ENCODE measurements at regions not wholly inside any gene's neighbourhood (a gene's known extent, or its start where the extent isn't known, plus 50 kb on each side); places are given as distances from the start of the nearest gene placed in this dataset.

DNA sequence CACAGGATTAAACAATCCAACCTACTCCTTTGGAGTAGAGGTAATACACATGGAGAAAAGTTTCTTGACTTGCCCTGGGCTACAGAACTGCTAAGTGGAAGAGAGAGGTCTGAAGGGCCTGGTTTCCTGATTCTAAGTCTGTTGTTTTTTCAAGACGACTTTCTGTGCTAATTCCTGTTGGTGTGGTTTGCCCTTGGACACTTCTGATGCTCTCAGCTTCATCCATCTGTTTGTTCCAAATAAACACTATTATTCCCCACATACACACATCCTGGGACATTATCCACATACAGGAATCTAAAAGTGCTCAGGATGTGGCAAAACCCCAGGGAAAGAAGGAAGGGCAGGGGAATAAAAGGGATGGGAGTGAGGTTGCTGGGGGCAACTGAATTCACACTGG lies 393.5 kb upstream of the TBL1XR1 start:
- Histone ChIP-seq H3K9ac (ENCODE audit: low read depth in 1 of 2, low read length in 2 of 2) (no peak overlapping the region), H3K4me1 (ENCODE audit: control insufficient read depth in 2 of 2, insufficient read depth in 2 of 2, low read length in 2 of 2) (peaks cover 0 to 2% of the 10 kb centered on the region in 2 donors), H3K36me3 (ENCODE audit: control insufficient read depth in 2 of 2, insufficient read depth in 2 of 2, low read length in 2 of 2) (no peaks in the 10 kb centered on the region), H3K27ac (ENCODE audit: low read depth in 2 of 2, low read length in 2 of 2) (no peak overlapping the region), H3K4me3 (ENCODE audit: low read length in 2 of 2) (no peak overlapping the region), H3K27me3 (ENCODE audit: control insufficient read depth in 2 of 2, insufficient read depth in 2 of 2, low read length in 2 of 2) (no peaks in the 10 kb centered on the region), H3K9me3 (ENCODE audit: control insufficient read depth in 2 of 2, low read length in 2 of 2) (no peaks in the 10 kb centered on the region)

GRCh38 chr3:177591379-177591778 lies 394.1 kb upstream of the TBL1XR1 start:
- Histone ChIP-seq H3K9me3 (ENCODE audit: control insufficient read depth in 2 of 2, low read length in 2 of 2) (no peaks in the 10 kb centered on the region), H3K27me3 (ENCODE audit: control insufficient read depth in 2 of 2, insufficient read depth in 2 of 2, low read length in 2 of 2) (no peaks in the 10 kb centered on the region), H3K36me3 (ENCODE audit: control insufficient read depth in 2 of 2, insufficient read depth in 2 of 2, low read length in 2 of 2) (no peaks in the 10 kb centered on the region), H3K4me3 (ENCODE audit: low read length in 2 of 2) (no peak overlapping the region), H3K27ac (ENCODE audit: low read depth in 2 of 2, low read length in 2 of 2) (no peak overlapping the region), H3K4me1 (ENCODE audit: control insufficient read depth in 2 of 2, insufficient read depth in 2 of 2, low read length in 2 of 2) (peaks cover 3 to 4% of the 10 kb centered on the region in 2 donors), H3K9ac (ENCODE audit: low read depth in 1 of 2, low read length in 2 of 2) (no peak overlapping the region)

DNA sequence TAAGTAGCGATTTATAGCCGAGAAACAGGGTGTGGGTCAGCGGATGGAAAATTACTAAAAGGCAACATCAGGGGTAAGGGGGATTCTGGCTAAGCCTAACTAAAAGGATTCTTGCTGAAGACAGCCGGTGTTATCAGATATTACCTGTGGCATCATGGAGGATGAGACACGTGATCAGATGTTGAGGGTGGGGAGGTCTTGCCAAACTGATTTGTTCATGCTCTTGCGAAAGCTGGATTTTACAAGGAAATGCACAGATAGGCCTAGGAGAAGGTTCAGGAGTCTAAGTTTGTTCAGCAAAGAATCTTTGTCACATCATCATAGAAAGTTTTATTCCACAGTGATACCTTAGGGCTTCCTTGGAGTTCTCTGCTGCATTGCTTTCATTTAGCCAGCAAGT lies 396.8 kb upstream of the TBL1XR1 start:
- Histone ChIP-seq H3K4me3 (ENCODE audit: low read length in 2 of 2) (no peak overlapping the region), H3K9me3 (ENCODE audit: control insufficient read depth in 2 of 2, low read length in 2 of 2) (no peaks in the 10 kb centered on the region), H3K27me3 (ENCODE audit: control insufficient read depth in 2 of 2, insufficient read depth in 2 of 2, low read length in 2 of 2) (no peaks in the 10 kb centered on the region), H3K27ac (ENCODE audit: low read depth in 2 of 2, low read length in 2 of 2) (no peak overlapping the region), H3K4me1 (ENCODE audit: control insufficient read depth in 2 of 2, insufficient read depth in 2 of 2, low read length in 2 of 2) (peaks cover 21 to 24% of the 10 kb centered on the region in 2 donors), H3K36me3 (ENCODE audit: control insufficient read depth in 2 of 2, insufficient read depth in 2 of 2, low read length in 2 of 2) (no peaks in the 10 kb centered on the region), H3K9ac (ENCODE audit: low read depth in 1 of 2, low read length in 2 of 2) (no peak overlapping the region)

DNA sequence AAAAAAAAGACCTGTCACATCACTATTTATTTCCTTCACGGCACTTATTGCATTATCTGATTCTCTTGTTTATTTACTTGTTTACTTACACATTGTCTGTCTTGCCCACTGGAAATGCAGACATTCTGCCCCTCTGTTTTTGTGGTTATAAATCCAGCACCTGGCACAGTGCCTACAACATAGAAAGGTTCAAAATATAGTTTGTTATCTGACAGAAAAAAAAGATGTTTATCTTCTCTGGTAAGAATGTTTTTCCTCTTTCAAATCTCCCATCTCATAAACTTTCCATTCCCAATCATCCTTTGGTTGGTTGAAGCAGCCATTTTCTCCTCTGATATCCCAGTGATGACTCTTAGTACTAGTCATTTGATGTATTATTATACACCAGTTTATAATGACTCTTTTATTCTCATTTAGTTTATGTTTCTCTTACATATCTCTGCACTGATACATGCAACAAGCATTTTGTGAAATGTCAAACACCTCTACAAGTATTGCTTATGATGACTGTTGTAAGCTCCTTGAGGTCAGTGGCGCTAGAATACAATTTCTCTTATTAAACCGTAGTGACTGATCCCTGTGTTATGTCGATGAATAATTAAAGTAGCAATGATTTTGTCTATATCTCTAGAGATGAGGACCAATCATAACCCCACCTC lies 398.4 kb upstream of the TBL1XR1 start:
- Histone ChIP-seq H3K4me3 (ENCODE audit: low read length in 2 of 2) (no peak overlapping the region), H3K9ac (ENCODE audit: low read depth in 1 of 2, low read length in 2 of 2) (no peak overlapping the region), H3K4me1 (ENCODE audit: control insufficient read depth in 2 of 2, insufficient read depth in 2 of 2, low read length in 2 of 2) (peaks cover 21% of the 10 kb centered on the region in 2 donors), H3K27ac (ENCODE audit: low read depth in 2 of 2, low read length in 2 of 2) (no peak overlapping the region), H3K36me3 (ENCODE audit: control insufficient read depth in 2 of 2, insufficient read depth in 2 of 2, low read length in 2 of 2) (no peaks in the 10 kb centered on the region), H3K27me3 (ENCODE audit: control insufficient read depth in 2 of 2, insufficient read depth in 2 of 2, low read length in 2 of 2) (no peaks in the 10 kb centered on the region), H3K9me3 (ENCODE audit: control insufficient read depth in 2 of 2, low read length in 2 of 2) (no peaks in the 10 kb centered on the region)

GRCh38 chr3:177596248-177596815 lies 399.1 kb upstream of the TBL1XR1 start:
- Histone ChIP-seq H3K9me3 (ENCODE audit: control insufficient read depth in 2 of 2, low read length in 2 of 2) (no peaks in the 10 kb centered on the region), H3K27me3 (ENCODE audit: control insufficient read depth in 2 of 2, insufficient read depth in 2 of 2, low read length in 2 of 2) (no peaks in the 10 kb centered on the region), H3K4me1 (ENCODE audit: control insufficient read depth in 2 of 2, insufficient read depth in 2 of 2, low read length in 2 of 2) (peaks cover 21% of the 10 kb centered on the region in 2 donors), H3K4me3 (ENCODE audit: low read length in 2 of 2) (no peak overlapping the region), H3K27ac (ENCODE audit: low read depth in 2 of 2, low read length in 2 of 2) (no peak overlapping the region), H3K9ac (ENCODE audit: low read depth in 1 of 2, low read length in 2 of 2) (no peak overlapping the region), H3K36me3 (ENCODE audit: control insufficient read depth in 2 of 2, insufficient read depth in 2 of 2, low read length in 2 of 2) (no peaks in the 10 kb centered on the region)

GRCh38 chr3:177596816-177597271 lies 399.6 kb upstream of the TBL1XR1 start:
- Histone ChIP-seq H3K27me3 (ENCODE audit: control insufficient read depth in 2 of 2, insufficient read depth in 2 of 2, low read length in 2 of 2) (no peaks in the 10 kb centered on the region), H3K4me3 (ENCODE audit: low read length in 2 of 2) (peak overlapping the region in 1 of 2 donors; percentile 33), H3K4me1 (ENCODE audit: control insufficient read depth in 2 of 2, insufficient read depth in 2 of 2, low read length in 2 of 2) (peaks cover 21 to 22% of the 10 kb centered on the region in 2 donors), H3K9me3 (ENCODE audit: control insufficient read depth in 2 of 2, low read length in 2 of 2) (no peaks in the 10 kb centered on the region), H3K27ac (ENCODE audit: low read depth in 2 of 2, low read length in 2 of 2) (peak overlapping the region; percentile 66 to 74), H3K9ac (ENCODE audit: low read depth in 1 of 2, low read length in 2 of 2) (no peak overlapping the region), H3K36me3 (ENCODE audit: control insufficient read depth in 2 of 2, insufficient read depth in 2 of 2, low read length in 2 of 2) (no peaks in the 10 kb centered on the region)

DNA sequence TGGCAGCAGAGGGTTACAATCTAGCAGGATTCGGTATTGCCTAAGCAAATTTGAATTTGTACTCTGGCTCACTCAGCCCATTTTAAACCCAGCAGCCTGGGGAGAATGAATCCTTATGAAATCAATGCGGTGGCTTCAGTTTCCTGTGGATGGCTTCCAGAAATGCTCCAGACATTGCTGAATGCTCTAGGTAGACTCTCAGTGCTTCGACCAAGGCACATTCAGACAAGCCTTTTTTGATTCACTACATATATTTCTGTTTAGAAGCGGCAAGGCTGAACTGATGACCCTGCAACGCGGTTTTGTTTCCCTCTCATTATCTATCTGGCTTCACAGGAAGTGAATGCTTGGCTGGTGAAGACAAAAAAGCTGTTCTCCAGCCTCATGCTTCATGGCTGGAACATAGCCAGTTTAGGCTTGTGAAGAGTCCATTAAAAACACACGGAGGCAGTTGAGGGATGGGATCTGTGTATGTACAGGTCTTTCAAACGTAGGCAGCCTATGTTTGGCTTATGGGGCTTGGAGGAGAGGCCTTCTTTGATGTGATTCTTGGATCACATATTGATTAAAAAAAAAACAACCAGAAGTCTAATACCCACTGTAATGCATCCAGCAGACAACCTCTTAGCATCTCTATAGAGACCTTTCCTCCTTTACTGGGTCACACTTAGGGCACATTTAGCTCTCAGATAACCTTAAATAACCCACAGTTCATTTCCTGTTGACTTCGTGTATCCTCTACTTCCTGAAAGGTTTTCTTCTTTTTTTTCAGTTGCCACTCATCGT lies 400.2 kb upstream of the TBL1XR1 start:
- Histone ChIP-seq H3K9me3 (ENCODE audit: control insufficient read depth in 2 of 2, low read length in 2 of 2) (no peaks in the 10 kb centered on the region), H3K36me3 (ENCODE audit: control insufficient read depth in 2 of 2, insufficient read depth in 2 of 2, low read length in 2 of 2) (no peaks in the 10 kb centered on the region), H3K27ac (ENCODE audit: low read depth in 2 of 2, low read length in 2 of 2) (peak overlapping the region; percentile 66 to 74), H3K9ac (ENCODE audit: low read depth in 1 of 2, low read length in 2 of 2) (no peak overlapping the region), H3K4me1 (ENCODE audit: control insufficient read depth in 2 of 2, insufficient read depth in 2 of 2, low read length in 2 of 2) (peaks cover 21 to 27% of the 10 kb centered on the region in 2 donors), H3K4me3 (ENCODE audit: low read length in 2 of 2) (peak overlapping the region in 1 of 2 donors; percentile 33), H3K27me3 (ENCODE audit: control insufficient read depth in 2 of 2, insufficient read depth in 2 of 2, low read length in 2 of 2) (no peaks in the 10 kb centered on the region)

DNA sequence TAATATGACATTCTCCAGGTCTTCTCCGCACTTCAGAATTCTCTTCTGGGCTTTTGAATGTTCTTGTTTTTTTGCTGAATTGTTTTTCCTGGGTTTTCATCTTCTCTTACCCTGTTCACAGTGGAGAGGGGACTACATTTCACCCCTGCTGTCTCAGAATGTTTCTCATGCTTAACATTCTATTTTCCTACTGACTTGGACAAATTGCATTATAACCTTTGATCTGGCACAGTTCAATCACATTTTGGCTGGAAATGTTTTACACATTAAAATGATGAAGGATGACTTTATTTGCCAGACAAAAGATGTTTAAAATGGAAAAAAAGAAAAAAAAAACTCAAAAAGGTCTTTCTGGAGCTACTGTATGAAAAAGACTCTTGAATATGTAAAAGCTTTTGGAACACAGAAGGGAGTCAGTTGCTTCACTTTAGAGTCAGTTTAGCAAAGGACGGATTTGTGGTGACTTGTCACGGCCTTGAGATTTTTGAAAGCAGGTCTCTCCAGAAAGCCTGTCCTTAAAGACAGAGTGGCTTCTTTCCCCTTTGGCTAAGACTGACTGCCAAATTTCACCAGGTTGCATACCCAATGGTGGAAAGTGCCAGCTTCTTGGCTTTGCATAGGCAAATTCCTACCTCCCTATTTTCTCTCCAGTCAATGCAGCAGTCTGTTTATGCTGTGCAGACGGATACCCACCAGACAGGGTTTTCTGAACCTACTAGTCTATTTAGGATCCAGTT lies 401.0 kb upstream of the TBL1XR1 start:
- Histone ChIP-seq H3K4me3 (ENCODE audit: low read length in 2 of 2) (no peak overlapping the region), H3K4me1 (ENCODE audit: control insufficient read depth in 2 of 2, insufficient read depth in 2 of 2, low read length in 2 of 2) (peaks cover 21 to 31% of the 10 kb centered on the region in 2 donors)

GRCh38 chr3:177599326-177599725 lies 402.0 kb upstream of the TBL1XR1 start:
- no peaks in the 10 kb centered on the region for H3K36me3 ChIP-seq (ENCODE audit: control insufficient read depth in 2 of 2, insufficient read depth in 2 of 2, low read length in 2 of 2)
- no peak overlapping the region for H3K4me3 ChIP-seq (ENCODE audit: low read length in 2 of 2)
- peaks cover 21 to 31% of the 10 kb centered on the region in 2 donors for H3K4me1 ChIP-seq (ENCODE audit: control insufficient read depth in 2 of 2, insufficient read depth in 2 of 2, low read length in 2 of 2)
- no peaks in the 10 kb centered on the region for H3K27me3 ChIP-seq (ENCODE audit: control insufficient read depth in 2 of 2, insufficient read depth in 2 of 2, low read length in 2 of 2)
- H3K9me3 ChIP-seq (ENCODE audit: control insufficient read depth in 2 of 2, low read length in 2 of 2) = no peaks in the 10 kb centered on the region
- no peak overlapping the region for H3K9ac ChIP-seq (ENCODE audit: low read depth in 1 of 2, low read length in 2 of 2)
- H3K27ac ChIP-seq (ENCODE audit: low read depth in 2 of 2, low read length in 2 of 2) = no peak overlapping the region

More for the DNA sequence above, 401.0 kb upstream of the TBL1XR1 start:
- no peaks in the 10 kb centered on the region for H3K27me3 ChIP-seq (ENCODE audit: control insufficient read depth in 2 of 2, insufficient read depth in 2 of 2, low read length in 2 of 2)
- peak overlapping the region; percentile 66 to 74 for H3K27ac ChIP-seq (ENCODE audit: low read depth in 2 of 2, low read length in 2 of 2)
- no peak overlapping the region for H3K9ac ChIP-seq (ENCODE audit: low read depth in 1 of 2, low read length in 2 of 2)
- H3K9me3 ChIP-seq (ENCODE audit: control insufficient read depth in 2 of 2, low read length in 2 of 2) = no peaks in the 10 kb centered on the region
- H3K36me3 ChIP-seq (ENCODE audit: control insufficient read depth in 2 of 2, insufficient read depth in 2 of 2, low read length in 2 of 2) = no peaks in the 10 kb centered on the region
